ENCODE measurements at regions not wholly inside any gene's neighbourhood (a gene's known extent, or its start where the extent isn't known, plus 50 kb on each side); places are given as distances from the start of the nearest gene placed in this dataset.

DNA sequence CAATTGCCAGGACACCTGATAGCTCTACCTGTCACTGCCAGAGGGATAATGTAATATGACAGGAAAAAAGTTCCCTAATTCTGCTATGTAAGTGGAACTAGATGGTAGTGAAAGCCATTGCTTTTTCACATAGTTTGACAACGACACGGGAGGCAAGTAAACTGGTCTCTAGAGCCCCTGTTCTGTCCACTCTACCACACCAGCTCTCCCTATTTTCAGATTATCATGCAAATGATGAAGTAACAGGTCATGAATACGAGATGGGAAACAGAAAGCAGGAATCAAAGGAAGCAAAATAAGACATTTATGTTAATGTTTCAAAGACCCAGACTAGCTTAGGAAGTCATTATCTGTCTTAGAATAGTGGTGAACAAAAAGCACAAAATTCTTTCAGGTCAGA, 56.2 kb downstream of the TAF11L14 start:
- Histone ChIP-seq H3K36me3 (ENCODE audit: control insufficient read depth, insufficient read depth, low read length) (no peaks in the 10 kb centered on the region), H3K9me3 (ENCODE audit: control insufficient read depth, low read length) (no peaks in the 10 kb centered on the region), H3K4me3 (ENCODE audit: low read length) (no peak overlapping the region), H3K27ac (ENCODE audit: low read depth, low read length) (no peak overlapping the region), H3K27me3 (ENCODE audit: control insufficient read depth, insufficient read depth, low read length, poor library complexity, severe bottlenecking) (no peaks in the 10 kb centered on the region), H3K9ac (ENCODE audit: extremely low read depth, low read length, poor library complexity, severe bottlenecking) (no peak overlapping the region), H3K4me1 (ENCODE audit: control insufficient read depth, insufficient read depth, low read length) (no peaks in the 10 kb centered on the region)
- Mint-ChIP-seq H3K9me3 (no peaks in the 10 kb centered on the region), H3K27me3 (ENCODE audit: insufficient read depth) (peaks cover 3% of the 10 kb centered on the region), H3K36me3 (ENCODE audit: low read depth) (no peaks in the 10 kb centered on the region), H3K27ac (no peak overlapping the region), H3K4me3 (no peak overlapping the region), H3K4me1 (no peaks in the 10 kb centered on the region)
- 54 to 100% methylated on average over 1 to 3 of the region's 3 CpGs for whole genome bisulfite sequencing, 2 experiments (ENCODE audit: insufficient coverage in 1 of 2, insufficient read length in 1 of 2)
- TF ChIP-seq, protein P1, sequence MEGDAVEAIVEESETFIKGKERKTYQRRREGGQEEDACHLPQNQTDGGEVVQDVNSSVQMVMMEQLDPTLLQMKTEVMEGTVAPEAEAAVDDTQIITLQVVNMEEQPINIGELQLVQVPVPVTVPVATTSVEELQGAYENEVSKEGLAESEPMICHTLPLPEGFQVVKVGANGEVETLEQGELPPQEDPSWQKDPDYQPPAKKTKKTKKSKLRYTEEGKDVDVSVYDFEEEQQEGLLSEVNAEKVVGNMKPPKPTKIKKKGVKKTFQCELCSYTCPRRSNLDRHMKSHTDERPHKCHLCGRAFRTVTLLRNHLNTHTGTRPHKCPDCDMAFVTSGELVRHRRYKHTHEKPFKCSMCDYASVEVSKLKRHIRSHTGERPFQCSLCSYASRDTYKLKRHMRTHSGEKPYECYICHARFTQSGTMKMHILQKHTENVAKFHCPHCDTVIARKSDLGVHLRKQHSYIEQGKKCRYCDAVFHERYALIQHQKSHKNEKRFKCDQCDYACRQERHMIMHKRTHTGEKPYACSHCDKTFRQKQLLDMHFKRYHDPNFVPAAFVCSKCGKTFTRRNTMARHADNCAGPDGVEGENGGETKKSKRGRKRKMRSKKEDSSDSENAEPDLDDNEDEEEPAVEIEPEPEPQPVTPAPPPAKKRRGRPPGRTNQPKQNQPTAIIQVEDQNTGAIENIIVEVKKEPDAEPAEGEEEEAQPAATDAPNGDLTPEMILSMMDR (conservative IDR thresholded peaks at IDR 0.05), result no peak
- no peak for DNase-seq

DNA sequence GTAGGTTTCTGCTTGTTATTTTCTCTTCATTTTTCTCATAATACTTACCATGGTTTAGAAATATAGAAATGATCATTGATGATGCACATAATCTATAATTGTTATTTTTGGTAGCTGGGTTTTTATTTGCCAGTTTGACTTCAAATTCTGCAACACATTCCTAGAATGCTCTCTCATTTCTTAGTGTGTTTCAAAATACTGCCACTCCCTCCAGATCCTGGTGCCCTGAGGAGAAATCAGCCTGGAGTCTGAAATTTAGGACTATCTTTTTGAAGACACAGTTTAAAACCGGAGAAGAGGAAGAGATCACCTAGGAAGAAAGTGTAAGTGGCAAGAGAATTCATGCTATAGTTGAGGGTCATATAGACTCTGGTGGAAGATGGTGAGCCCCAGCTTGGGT, 57.5 kb downstream of the TAF11L14 start:
- no peaks in the 10 kb centered on the region for H3K9me3 Mint-ChIP-seq
- no peaks in the 10 kb centered on the region for H3K27me3 ChIP-seq (ENCODE audit: control insufficient read depth, insufficient read depth, low read length, poor library complexity, severe bottlenecking)
- H3K4me3 ChIP-seq (ENCODE audit: low read length), result no peak overlapping the region
- H3K27me3 Mint-ChIP-seq (ENCODE audit: insufficient read depth), result peaks cover 3% of the 10 kb centered on the region
- no peak overlapping the region for H3K27ac Mint-ChIP-seq
- no peak overlapping the region for H3K9ac ChIP-seq (ENCODE audit: extremely low read depth, low read length, poor library complexity, severe bottlenecking)
- WGBS, 2 experiments (ENCODE audit: insufficient coverage in 1 of 2, insufficient read length in 1 of 2), result 88 to 90% methylated on average over 1 of the region's 1 CpG
- no peaks in the 10 kb centered on the region for H3K4me1 ChIP-seq (ENCODE audit: control insufficient read depth, insufficient read depth, low read length)
- no peaks in the 10 kb centered on the region for H3K36me3 Mint-ChIP-seq (ENCODE audit: low read depth)
- no peak overlapping the region for H3K4me3 Mint-ChIP-seq
- DNase-seq, result no peak
- no peaks in the 10 kb centered on the region for H3K4me1 Mint-ChIP-seq
- H3K27ac ChIP-seq (ENCODE audit: low read depth, low read length), result no peak overlapping the region
- TF ChIP-seq, protein P1 (conservative IDR thresholded peaks at IDR 0.05), result no peak
- no peaks in the 10 kb centered on the region for H3K36me3 ChIP-seq (ENCODE audit: control insufficient read depth, insufficient read depth, low read length)
- H3K9me3 ChIP-seq (ENCODE audit: control insufficient read depth, low read length), result no peaks in the 10 kb centered on the region

DNA sequence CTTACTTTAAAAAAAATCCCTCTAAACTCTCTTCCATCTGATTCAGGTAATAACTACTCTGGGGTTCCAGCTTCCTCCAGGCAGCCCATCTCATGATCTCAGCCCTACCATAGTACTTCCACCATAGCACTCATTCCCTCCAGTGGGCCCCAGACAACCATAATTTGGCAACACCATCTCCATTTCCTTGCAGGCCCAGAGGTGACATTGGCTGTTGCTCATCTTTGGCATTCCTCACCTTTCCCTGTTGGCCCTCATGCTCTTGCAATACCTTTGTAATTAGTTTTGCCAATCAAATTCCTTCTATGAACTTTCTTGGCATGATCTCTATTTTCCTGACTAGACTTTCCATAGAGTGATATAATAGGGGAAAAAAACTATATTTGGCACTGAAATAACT, 60.1 kb downstream of the TAF11L14 start:
- no peaks in the 10 kb centered on the region for H3K36me3 Mint-ChIP-seq (ENCODE audit: low read depth)
- H3K9me3 Mint-ChIP-seq, result no peaks in the 10 kb centered on the region
- DNase-seq, result no peak
- Histone ChIP-seq H3K27ac (ENCODE audit: low read depth, low read length) (no peak overlapping the region), H3K9ac (ENCODE audit: extremely low read depth, low read length, poor library complexity, severe bottlenecking) (no peak overlapping the region), H3K36me3 (ENCODE audit: control insufficient read depth, insufficient read depth, low read length) (no peaks in the 10 kb centered on the region), H3K9me3 (ENCODE audit: control insufficient read depth, low read length) (no peaks in the 10 kb centered on the region), H3K4me1 (ENCODE audit: control insufficient read depth, insufficient read depth, low read length) (no peaks in the 10 kb centered on the region), H3K4me3 (ENCODE audit: low read length) (no peak overlapping the region), H3K27me3 (ENCODE audit: control insufficient read depth, insufficient read depth, low read length, poor library complexity, severe bottlenecking) (no peaks in the 10 kb centered on the region)
- H3K4me3 Mint-ChIP-seq, result no peak overlapping the region
- H3K27me3 Mint-ChIP-seq (ENCODE audit: insufficient read depth), result peaks cover 3% of the 10 kb centered on the region
- H3K27ac Mint-ChIP-seq, result no peak overlapping the region
- H3K4me1 Mint-ChIP-seq, result no peaks in the 10 kb centered on the region
- TF ChIP-seq, protein P1 (conservative IDR thresholded peaks at IDR 0.05), result no peak

Measured in endodermal cell (in vitro differentiated cells).